NCI-H128 (cell line): ENCODE measurements at regions not wholly inside any gene's neighbourhood (a gene's known extent, or its start where the extent isn't known, plus 50 kb on each side); places are given as distances from the start of the nearest gene placed in this dataset.

Source experiments
- DNase-seq: peaks from one replicate; lab custom pipeline; 2025; ENCODE audit not compliant: unreplicated experiment; lab: John Stamatoyannopoulos, UW

GRCh38 chr2:17085546-17086202, 420.0 kb upstream of the CYRIA start:
- no peak for DNase-seq

GRCh38 chr2:17084877-17085276, 419.2 kb upstream of the CYRIA start:
- DNase-seq, result no peak

GRCh38 chr2:17083902-17084301, 418.3 kb upstream of the CYRIA start:
- DNase-seq, result no peak

GRCh38 chr2:17079262-17079661, 413.6 kb upstream of the CYRIA start:
- no peak for DNase-seq

GRCh38 chr2:17076533-17076932, 410.9 kb upstream of the CYRIA start:
- DNase-seq, result no peak

GRCh38 chr2:17070711-17071110, 405.1 kb upstream of the CYRIA start:
- DNase-seq, result no peak

- DNase-seq, result no peak
These were observed 403.9 kb upstream of the CYRIA start for GRCh38 chr2:17069564-17069963.

GRCh38 chr2:17068021-17068420, 402.4 kb upstream of the CYRIA start:
- DNase-seq, result no peak

GRCh38 chr2:17065536-17065935, 399.9 kb upstream of the CYRIA start:
- DNase-seq, result no peak

GRCh38 chr2:17061028-17061427, 395.4 kb upstream of the CYRIA start:
- no peak for DNase-seq

GRCh38 chr2:17059458-17059857, 393.8 kb upstream of the CYRIA start:
- no peak for DNase-seq

- DNase-seq, result no peak
These were observed 393.3 kb upstream of the CYRIA start for GRCh38 chr2:17058772-17059402.

- no peak for DNase-seq
These were observed 391.7 kb upstream of the CYRIA start for GRCh38 chr2:17057109-17058017.

GRCh38 chr2:17056236-17056635, 390.6 kb upstream of the CYRIA start:
- no peak for DNase-seq

- no peak for DNase-seq
These were observed 386.4 kb upstream of the CYRIA start for GRCh38 chr2:17052001-17052400.

- DNase-seq, result no peak
These were observed 385.9 kb upstream of the CYRIA start for GRCh38 chr2:17051538-17051937.

GRCh38 chr2:17043173-17043572, 377.5 kb upstream of the CYRIA start:
- DNase-seq, result no peak

GRCh38 chr2:17036361-17036760, 370.7 kb upstream of the CYRIA start:
- DNase-seq, result no peak

- no peak for DNase-seq
These were observed 369.4 kb upstream of the CYRIA start for GRCh38 chr2:17035010-17035409.

GRCh38 chr2:17030047-17030446, 364.4 kb upstream of the CYRIA start:
- no peak for DNase-seq

GRCh38 chr2:17012297-17012696, 346.7 kb upstream of the CYRIA start:
- DNase-seq, result no peak

- DNase-seq, result no peak
These were observed 344.5 kb upstream of the CYRIA start for GRCh38 chr2:17010104-17010503.
